Duodenal mucosa (tissue), 2 donors: ENCODE measurements at regions not wholly inside any gene's neighbourhood (a gene's known extent, or its start where the extent isn't known, plus 50 kb on each side); places are given as distances from the start of the nearest gene placed in this dataset.

Experiments used
- H3K27ac ChIP-seq: one replicate; pipeline ENCODE4 v1.7.0; 2013; ENCODE audit warnings: low read depth, low read length
- H3K27me3 ChIP-seq, 2 donors: one replicate each; pipeline ENCODE4 v1.7.0; 2013; ENCODE audit warnings: low read length in 2 of 2, control low read depth in 1 of 2; ENCODE audit not compliant: insufficient read depth in 2 of 2, control insufficient read depth in 1 of 2
- H3K36me3 ChIP-seq, 2 donors: one replicate each; pipeline ENCODE4 v1.7.0; 2013; ENCODE audit warnings: low read length in 2 of 2, control low read depth in 1 of 2; ENCODE audit not compliant: insufficient read depth in 2 of 2, control insufficient read depth in 1 of 2
- H3K4me1 ChIP-seq, 2 donors: one replicate each; pipeline ENCODE4 v1.7.0; 2013; ENCODE audit warnings: low read length in 2 of 2, control low read depth in 1 of 2; ENCODE audit not compliant: insufficient read depth in 2 of 2, control insufficient read depth in 1 of 2
- H3K4me3 ChIP-seq, 2 donors: one replicate each; pipeline ENCODE4 v1.7.0; 2013; ENCODE audit warnings: low read length in 2 of 2, low read depth in 1 of 2
- H3K9ac ChIP-seq, 2 donors: one replicate each; pipeline ENCODE4 v1.7.0; 2013; ENCODE audit warnings: low read length in 2 of 2, low read depth in 1 of 2
- H3K9me3 ChIP-seq, 2 donors: one replicate each; pipeline ENCODE4 v1.7.0; 2013; ENCODE audit warnings: low read length in 2 of 2, control low read depth in 1 of 2; ENCODE audit not compliant: control insufficient read depth in 1 of 2

DNA sequence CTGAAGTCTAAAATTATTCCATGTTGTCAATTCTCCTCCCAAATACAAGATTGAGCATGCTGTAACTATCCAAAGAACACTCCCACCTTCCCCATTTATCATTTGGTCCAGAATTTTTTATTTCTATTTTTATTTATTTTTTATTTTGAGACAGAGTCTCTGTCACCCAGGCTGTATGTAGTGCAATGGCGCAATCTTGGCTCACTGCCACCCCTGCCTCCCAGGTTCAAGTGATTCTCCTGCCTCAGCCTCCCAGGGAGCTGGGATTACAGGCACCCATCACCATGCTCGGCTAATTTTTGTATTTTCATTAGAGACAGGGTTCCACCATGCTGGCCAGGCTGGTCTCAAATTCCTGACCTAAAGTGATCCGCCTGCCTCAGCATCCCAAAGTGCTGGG is 306.8 kb downstream of the KLF12 start:
- Histone ChIP-seq H3K4me1 (no peaks in the 10 kb centered on the region), H3K27ac (no peak overlapping the region), H3K36me3 (no peaks in the 10 kb centered on the region), H3K9ac (no peak overlapping the region), H3K9me3 (no peaks in the 10 kb centered on the region), H3K4me3 (no peak overlapping the region), H3K27me3 (no peaks in the 10 kb centered on the region)

DNA sequence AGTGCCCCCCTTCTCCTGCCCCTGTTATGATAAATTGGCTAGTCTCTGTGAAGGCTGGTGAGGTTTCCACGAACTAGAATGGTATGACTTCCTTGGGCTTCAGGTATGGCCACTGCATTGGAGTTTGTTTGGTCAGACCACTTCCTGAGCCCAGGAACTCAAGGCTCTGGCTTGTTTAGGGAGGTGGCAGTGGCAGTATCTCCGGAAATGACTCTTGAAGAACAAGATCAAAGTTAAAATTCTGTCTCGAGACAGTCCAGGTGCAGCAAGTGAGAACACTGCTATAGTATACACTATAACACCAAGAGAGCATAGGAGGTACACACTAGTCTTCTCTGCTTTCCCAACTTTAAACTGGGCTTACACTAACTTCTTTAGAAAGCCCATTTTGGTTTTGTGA is 309.1 kb downstream of the KLF12 start:
- no peaks in the 10 kb centered on the region for H3K9me3 ChIP-seq
- no peaks in the 10 kb centered on the region for H3K27me3 ChIP-seq
- H3K36me3 ChIP-seq, result no peaks in the 10 kb centered on the region
- H3K9ac ChIP-seq, result no peak overlapping the region
- H3K4me3 ChIP-seq, result no peak overlapping the region
- H3K4me1 ChIP-seq, result no peaks in the 10 kb centered on the region
- no peak overlapping the region for H3K27ac ChIP-seq

DNA sequence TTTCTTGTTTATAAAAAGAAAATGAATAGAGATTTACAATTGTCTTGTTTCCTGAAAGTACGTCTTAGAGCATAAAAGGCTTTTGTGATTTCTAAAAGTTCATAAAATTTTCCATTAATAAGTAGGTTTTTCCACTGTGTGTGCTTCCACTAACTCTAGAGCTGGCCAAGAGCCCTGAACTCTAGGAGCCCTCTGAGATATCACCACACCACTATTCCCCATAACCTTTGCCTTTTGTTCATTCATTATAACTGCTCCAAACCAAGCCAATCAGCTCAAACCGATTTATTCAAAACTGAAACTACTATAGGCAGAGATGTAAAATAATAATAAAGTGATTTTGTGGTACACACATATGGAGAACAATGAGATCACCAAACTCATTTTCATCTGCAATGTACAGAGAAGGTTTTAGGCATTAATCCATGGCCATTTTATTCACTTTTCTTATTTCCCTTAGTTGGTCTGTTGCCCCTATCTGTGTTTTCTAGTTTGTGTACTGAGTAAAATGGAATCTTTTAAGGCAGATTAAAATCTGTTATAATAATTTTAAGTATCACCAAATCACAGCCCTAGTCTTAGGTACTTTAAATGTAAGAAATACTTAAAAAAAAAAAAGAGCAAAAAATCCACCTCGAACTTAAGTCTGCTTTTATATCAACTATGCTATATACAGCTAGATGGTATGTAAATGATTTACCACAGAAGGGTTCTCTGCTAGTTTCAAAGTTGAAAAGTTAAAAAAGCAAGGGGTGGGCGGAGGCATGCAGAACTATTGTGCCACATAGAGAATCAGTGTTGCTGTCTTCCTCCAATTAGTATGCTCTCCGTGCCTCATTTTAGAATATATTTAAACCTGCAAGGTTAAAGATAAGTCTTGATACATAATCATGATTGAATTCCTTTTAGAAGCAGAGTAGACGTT is 311.3 kb downstream of the KLF12 start:
- Histone ChIP-seq H3K27me3 (no peaks in the 10 kb centered on the region), H3K9me3 (no peaks in the 10 kb centered on the region), H3K9ac (no peak overlapping the region), H3K4me1 (no peaks in the 10 kb centered on the region), H3K4me3 (no peak overlapping the region), H3K36me3 (no peaks in the 10 kb centered on the region), H3K27ac (no peak overlapping the region)

DNA sequence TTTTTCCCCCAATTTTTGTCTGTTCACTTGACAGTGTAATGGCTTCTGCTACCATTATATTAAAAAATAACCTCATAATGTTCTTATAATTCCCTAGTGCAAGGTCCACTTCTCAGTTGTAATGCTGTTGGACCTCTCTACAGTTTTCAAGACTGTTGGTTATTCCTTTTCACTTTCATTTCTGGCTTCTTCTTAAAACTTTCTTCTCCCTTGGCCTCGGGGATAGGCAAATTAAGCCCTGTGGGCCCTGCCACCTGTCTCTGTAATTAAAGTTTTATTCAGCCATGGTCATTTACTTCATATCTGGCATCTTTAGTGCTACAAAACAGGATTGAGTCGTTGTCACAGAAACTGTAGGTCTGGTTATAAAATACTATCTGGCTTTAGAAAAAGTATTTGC is 313.5 kb downstream of the KLF12 start:
- no peak overlapping the region for H3K27ac ChIP-seq
- H3K9ac ChIP-seq, result no peak overlapping the region
- no peaks in the 10 kb centered on the region for H3K36me3 ChIP-seq
- H3K27me3 ChIP-seq, result no peaks in the 10 kb centered on the region
- H3K4me3 ChIP-seq, result no peak overlapping the region
- no peaks in the 10 kb centered on the region for H3K9me3 ChIP-seq
- no peaks in the 10 kb centered on the region for H3K4me1 ChIP-seq

DNA sequence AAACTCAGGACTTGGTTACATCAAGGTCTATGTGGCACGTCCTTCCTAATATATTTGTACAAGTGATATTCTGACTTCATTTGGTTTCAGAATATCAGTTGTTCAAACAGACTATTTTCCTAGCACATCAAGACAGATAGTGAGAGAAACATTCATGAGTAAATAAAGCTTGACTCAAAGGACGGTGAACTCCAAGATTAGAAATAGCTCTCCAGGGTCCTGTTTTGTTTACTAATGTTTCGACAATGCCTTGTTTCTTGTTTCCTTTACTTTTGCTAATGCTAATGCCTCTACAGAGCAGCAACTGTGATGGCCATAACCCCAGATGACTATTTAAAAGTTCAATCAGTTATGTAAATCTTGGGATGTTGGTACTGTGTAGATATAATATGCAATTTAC is 313.9 kb downstream of the KLF12 start:
- H3K36me3 ChIP-seq, result no peaks in the 10 kb centered on the region
- H3K9ac ChIP-seq, result no peak overlapping the region
- H3K27ac ChIP-seq, result no peak overlapping the region
- H3K9me3 ChIP-seq, result no peaks in the 10 kb centered on the region
- H3K4me3 ChIP-seq, result no peak overlapping the region
- no peaks in the 10 kb centered on the region for H3K27me3 ChIP-seq
- H3K4me1 ChIP-seq, result no peaks in the 10 kb centered on the region

DNA sequence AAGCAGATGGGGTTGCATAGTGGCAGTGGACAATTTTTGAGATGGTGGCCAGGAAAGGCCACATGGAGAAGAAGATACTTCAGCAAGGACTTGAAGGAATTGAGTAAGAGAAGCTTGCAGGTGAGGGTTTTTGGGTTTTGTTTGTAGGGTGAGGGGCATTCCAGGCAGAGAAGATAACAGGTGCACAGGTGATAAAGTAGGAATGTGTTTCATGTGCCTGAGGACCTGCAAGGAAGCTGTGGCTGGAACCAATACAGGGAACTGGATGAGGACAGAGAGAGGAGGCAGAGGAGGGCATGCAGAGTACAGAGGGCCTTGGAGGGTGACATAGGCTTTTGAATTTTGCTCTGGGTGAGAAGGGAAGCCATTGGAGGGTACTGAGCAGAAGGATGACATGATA is 314.5 kb downstream of the KLF12 start:
- no peak overlapping the region for H3K9ac ChIP-seq
- no peaks in the 10 kb centered on the region for H3K27me3 ChIP-seq
- H3K4me3 ChIP-seq, result no peak overlapping the region
- no peaks in the 10 kb centered on the region for H3K36me3 ChIP-seq
- H3K4me1 ChIP-seq, result no peaks in the 10 kb centered on the region
- no peak overlapping the region for H3K27ac ChIP-seq
- H3K9me3 ChIP-seq, result no peaks in the 10 kb centered on the region

DNA sequence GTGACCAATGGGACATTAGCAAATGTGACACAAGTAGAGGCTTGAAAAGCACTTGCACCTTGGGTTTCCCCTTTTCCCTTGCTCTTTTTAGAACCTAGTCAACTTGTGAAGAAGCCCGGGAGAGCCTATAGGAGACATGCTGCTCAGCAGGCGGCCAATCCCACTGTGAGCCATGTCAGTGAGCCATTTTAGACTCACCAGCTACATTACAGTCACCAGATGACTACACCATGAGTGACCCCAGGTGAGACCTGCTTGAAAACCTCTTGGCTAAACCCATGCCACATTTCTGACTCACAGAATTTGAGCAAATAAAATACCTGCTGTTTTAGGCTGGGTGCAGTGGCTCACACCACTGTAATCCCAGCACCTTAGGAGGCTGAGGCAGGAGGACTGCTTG is 317.5 kb downstream of the KLF12 start:
- no peak overlapping the region for H3K4me3 ChIP-seq
- H3K4me1 ChIP-seq, result no peaks in the 10 kb centered on the region
- no peaks in the 10 kb centered on the region for H3K27me3 ChIP-seq
- no peak overlapping the region for H3K9ac ChIP-seq
- H3K27ac ChIP-seq, result no peak overlapping the region
- peaks cover 0 to 3% of the 10 kb centered on the region in 2 donors for H3K36me3 ChIP-seq
- no peaks in the 10 kb centered on the region for H3K9me3 ChIP-seq

DNA sequence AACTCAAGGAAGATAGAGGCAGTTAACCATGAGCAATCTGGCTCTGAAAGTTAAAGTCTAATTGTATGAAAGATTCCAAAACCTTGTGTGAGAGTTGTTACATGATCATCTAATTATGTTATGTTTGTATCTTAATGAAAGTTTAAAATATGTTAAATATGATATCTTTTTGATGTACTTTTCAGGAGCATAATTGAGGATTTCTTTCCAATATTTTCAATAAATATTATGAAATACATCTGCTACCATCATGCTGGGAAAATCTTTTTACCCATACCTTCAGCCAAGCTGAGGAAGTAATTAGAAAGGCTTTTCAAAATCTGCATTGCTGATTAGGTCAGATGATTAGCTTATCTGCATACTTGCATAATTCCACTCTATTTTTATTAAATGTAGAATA is 318.4 kb downstream of the KLF12 start:
- H3K27ac ChIP-seq, result no peak overlapping the region
- no peaks in the 10 kb centered on the region for H3K9me3 ChIP-seq
- no peak overlapping the region for H3K4me3 ChIP-seq
- H3K4me1 ChIP-seq, result no peaks in the 10 kb centered on the region
- H3K9ac ChIP-seq, result no peak overlapping the region
- H3K36me3 ChIP-seq, result peaks cover 0 to 3% of the 10 kb centered on the region in 2 donors
- H3K27me3 ChIP-seq, result no peaks in the 10 kb centered on the region

DNA sequence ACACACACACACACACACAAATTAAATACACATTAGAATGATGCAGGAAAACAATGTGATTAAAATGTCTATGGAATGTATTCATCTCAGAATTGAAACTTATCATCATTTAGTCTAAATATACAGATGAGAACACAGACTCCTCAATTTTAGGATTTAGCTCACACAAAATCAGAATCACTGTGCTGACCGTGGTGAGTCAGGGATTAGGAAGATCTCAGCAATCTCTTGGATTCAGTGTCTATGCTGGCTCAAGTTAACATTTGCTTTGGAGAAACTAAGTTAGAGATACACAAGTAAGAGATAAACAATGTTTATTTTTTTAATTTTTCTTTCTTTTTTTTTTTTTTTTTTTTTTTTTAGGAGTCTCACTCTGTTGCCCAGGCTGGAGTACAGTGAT is 323.6 kb downstream of the KLF12 start:
- H3K27me3 ChIP-seq, result no peaks in the 10 kb centered on the region
- no peak overlapping the region for H3K4me3 ChIP-seq
- no peaks in the 10 kb centered on the region for H3K4me1 ChIP-seq
- peaks cover 0 to 3% of the 10 kb centered on the region in 2 donors for H3K36me3 ChIP-seq
- no peaks in the 10 kb centered on the region for H3K9me3 ChIP-seq
- no peak overlapping the region for H3K27ac ChIP-seq
- H3K9ac ChIP-seq, result no peak overlapping the region

DNA sequence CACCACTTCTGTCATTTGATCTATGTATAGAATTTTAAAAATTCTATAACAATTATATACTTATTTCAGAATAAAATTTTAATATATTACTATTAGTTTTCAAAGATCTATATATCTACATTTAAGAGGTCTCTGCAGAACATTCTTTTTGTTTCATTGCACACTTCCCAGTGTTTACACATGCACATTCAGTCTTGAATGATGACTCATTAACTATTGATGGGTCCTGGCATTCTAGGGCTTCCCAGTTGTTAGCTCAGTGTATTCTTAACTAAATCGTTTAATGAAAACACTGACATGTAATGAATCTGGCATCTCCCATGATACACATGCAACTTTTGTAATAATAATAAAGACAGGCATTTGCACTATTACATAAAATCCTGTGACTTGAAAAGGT is 324.6 kb downstream of the KLF12 start:
- peaks cover 0 to 3% of the 10 kb centered on the region in 2 donors for H3K36me3 ChIP-seq
- no peak overlapping the region for H3K9ac ChIP-seq
- no peaks in the 10 kb centered on the region for H3K9me3 ChIP-seq
- no peaks in the 10 kb centered on the region for H3K27me3 ChIP-seq
- no peaks in the 10 kb centered on the region for H3K4me1 ChIP-seq
- H3K4me3 ChIP-seq, result no peak overlapping the region
- H3K27ac ChIP-seq, result no peak overlapping the region
